ENCODE measurements at regions not wholly inside any gene's neighbourhood (a gene's known extent, or its start where the extent isn't known, plus 50 kb on each side); places are given as distances from the start of the nearest gene placed in this dataset.
A peak's percentile ranks its signal among the peaks of the same experiment; 100 is the strongest.

GRCh38 chr13:40270726-40271125 is 395.7 kb downstream of the FOXO1 start:
- no peak overlapping the region for H3K9ac ChIP-seq (ENCODE audit: low read length)
- no peak overlapping the region for H3K27ac Mint-ChIP-seq (ENCODE audit: unreplicated experiment)
- no peaks in the 10 kb centered on the region for H3K9me3 Mint-ChIP-seq (ENCODE audit: unreplicated experiment)
- TF ChIP-seq EZH2 (IDR thresholded peaks at IDR 0.05; ENCODE audit: insufficient read depth, low read length) (no peak), CTCF (IDR thresholded peaks at IDR 0.05; ENCODE audit: insufficient read depth, low read depth, low read length) (no peak)
- H4K20me1 ChIP-seq (ENCODE audit: insufficient read depth, low read length): no peaks in the 10 kb centered on the region
- no peak overlapping the region for H3K4me3 Mint-ChIP-seq (ENCODE audit: unreplicated experiment)
- H3K4me1 Mint-ChIP-seq (ENCODE audit: low read depth, unreplicated experiment): peaks cover 26% of the 10 kb centered on the region
- peaks cover 4% of the 10 kb centered on the region for H3K27me3 ChIP-seq (ENCODE audit: insufficient read depth, low read length)
- no peak for DNase-seq (ENCODE audit: low read depth)
- no peak overlapping the region for H2AFZ ChIP-seq (ENCODE audit: low read depth, low read length)
- no peaks in the 10 kb centered on the region for H3K9me3 ChIP-seq (ENCODE audit: insufficient read depth, low read depth, low read length)
- H3K27me3 Mint-ChIP-seq (ENCODE audit: low read depth, unreplicated experiment): peaks cover 3% of the 10 kb centered on the region
- H3K4me2 ChIP-seq (ENCODE audit: low read length): no peak overlapping the region
- no peaks in the 10 kb centered on the region for H3K36me3 Mint-ChIP-seq (ENCODE audit: low read depth, unreplicated experiment)
- H3K36me3 ChIP-seq (ENCODE audit: insufficient read depth, low read length): no peaks in the 10 kb centered on the region
- no peak overlapping the region for H3K4me3 ChIP-seq (ENCODE audit: insufficient read depth, low read depth, low read length)
- no peaks in the 10 kb centered on the region for H3K79me2 ChIP-seq (ENCODE audit: insufficient read depth, low read length)
- FAIRE-seq: no peak
- H3K27ac ChIP-seq (ENCODE audit: low read depth, low read length): no peak overlapping the region
- peaks cover 23% of the 10 kb centered on the region for H3K4me1 ChIP-seq (ENCODE audit: insufficient read depth, low read length)

DNA sequence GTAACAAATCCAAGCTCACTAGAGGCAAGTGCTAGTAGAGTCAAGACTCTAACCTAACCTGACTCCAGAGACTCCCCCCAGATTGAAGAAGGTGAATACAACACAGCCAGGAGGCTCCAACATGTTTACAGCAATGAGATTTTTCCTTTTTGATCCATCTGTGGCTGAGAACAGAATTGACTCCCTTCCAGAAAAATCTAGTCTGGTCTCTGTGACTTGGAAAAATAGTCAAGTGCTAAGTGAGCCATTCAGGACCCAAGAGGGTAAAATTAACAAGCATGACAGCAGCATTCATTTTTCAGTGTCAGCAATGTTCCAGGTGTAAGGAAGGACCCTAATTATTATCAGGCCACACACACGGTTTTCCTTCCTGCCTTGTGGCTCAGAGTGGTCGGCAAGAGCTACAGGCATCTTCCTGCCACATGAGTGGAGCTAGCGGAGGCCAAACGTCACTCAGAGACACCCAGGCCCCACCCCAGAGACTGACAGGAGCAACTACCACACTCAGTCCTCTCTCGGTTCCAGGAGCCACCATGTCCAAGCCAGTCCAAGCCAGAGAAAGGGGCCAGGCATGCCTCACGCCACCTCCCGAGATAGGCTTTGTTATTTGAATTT is 395.1 kb downstream of the FOXO1 start:
- peak overlapping the region; percentile 9 for H3K9ac ChIP-seq (ENCODE audit: low read length)
- no peaks in the 10 kb centered on the region for H4K20me1 ChIP-seq (ENCODE audit: insufficient read depth, low read length)
- Mint-ChIP-seq H3K4me1 (ENCODE audit: low read depth, unreplicated experiment) (peaks cover 32% of the 10 kb centered on the region), H3K36me3 (ENCODE audit: low read depth, unreplicated experiment) (no peaks in the 10 kb centered on the region), H3K27me3 (ENCODE audit: low read depth, unreplicated experiment) (peaks cover 3% of the 10 kb centered on the region), H3K4me3 (ENCODE audit: unreplicated experiment) (no peak overlapping the region), H3K9me3 (ENCODE audit: unreplicated experiment) (no peaks in the 10 kb centered on the region), H3K27ac (ENCODE audit: unreplicated experiment) (no peak overlapping the region)
- no peaks in the 10 kb centered on the region for H3K79me2 ChIP-seq (ENCODE audit: insufficient read depth, low read length)
- no peaks in the 10 kb centered on the region for H3K9me3 ChIP-seq (ENCODE audit: insufficient read depth, low read depth, low read length)
- peaks cover 23% of the 10 kb centered on the region for H3K4me1 ChIP-seq (ENCODE audit: insufficient read depth, low read length)
- H2AFZ ChIP-seq (ENCODE audit: low read depth, low read length): peak overlapping the region; percentile 54
- no peaks in the 10 kb centered on the region for H3K36me3 ChIP-seq (ENCODE audit: insufficient read depth, low read length)
- peak overlapping the region; percentile 82 for H3K4me2 ChIP-seq (ENCODE audit: low read length)
- peaks cover 4% of the 10 kb centered on the region for H3K27me3 ChIP-seq (ENCODE audit: insufficient read depth, low read length)
- peak overlapping the region; percentile 1 for H3K27ac ChIP-seq (ENCODE audit: low read depth, low read length)
- TF ChIP-seq EZH2 (IDR thresholded peaks at IDR 0.05; ENCODE audit: insufficient read depth, low read length) (no peak), CTCF (IDR thresholded peaks at IDR 0.05; ENCODE audit: insufficient read depth, low read depth, low read length) (no peak)
- DNase-seq (ENCODE audit: low read depth): no peak
- H3K4me3 ChIP-seq (ENCODE audit: insufficient read depth, low read depth, low read length): no peak overlapping the region
- no peak for FAIRE-seq

All from astrocyte (in vitro differentiated cells and primary cell).